ENCODE measurements at regions not wholly inside any gene's neighbourhood (a gene's known extent, or its start where the extent isn't known, plus 50 kb on each side); places are given as distances from the start of the nearest gene placed in this dataset.

GRCh38 chr20:11686195-11686594 lies 231.5 kb upstream of the BTBD3 start:
- Histone ChIP-seq H4K20me1 (ENCODE audit: insufficient read depth, low read length) (no peaks in the 10 kb centered on the region), H3K36me3 (ENCODE audit: control insufficient read depth, insufficient read depth, low read length) (no peaks in the 10 kb centered on the region), H3K23ac (ENCODE audit: low read depth, low read length) (0 out of 2 replicates have a peak overlapping the region, but pooled peaks have one; percentile 12), H2AK5ac (ENCODE audit: low read depth, low read length) (no peak overlapping the region), H3K56ac (ENCODE audit: extremely low read depth, insufficient read depth, low read length) (no peak overlapping the region), H3K4ac (ENCODE audit: low read depth, low read length) (no peak overlapping the region), H3K4me2 (ENCODE audit: low read depth, low read length) (no peak overlapping the region), H3K18ac (ENCODE audit: low read depth, low read length) (no peak overlapping the region), H3K9ac (ENCODE audit: low read depth, low read length) (no peak overlapping the region), H3K4me3 (ENCODE audit: insufficient read depth, low read depth, low read length) (no peak overlapping the region), H2AFZ (replicated peaks; ENCODE audit: low read length, poor library complexity) (peak overlapping the region; percentile 63), H2BK15ac (ENCODE audit: low read depth, low read length) (no peak overlapping the region), H3K14ac (replicated peaks; ENCODE audit: low read depth, low read length) (no peak overlapping the region), H2BK120ac (ENCODE audit: low read depth, low read length) (no peak overlapping the region), H3K4me1 (ENCODE audit: control insufficient read depth, insufficient read depth, low read length) (no peaks in the 10 kb centered on the region), H2BK5ac (ENCODE audit: low read depth, low read length, poor library complexity, severe bottlenecking) (no peak overlapping the region), H4K5ac (ENCODE audit: low read depth, low read length) (no peak overlapping the region), H4K91ac (ENCODE audit: insufficient read depth, low read depth, low read length) (no peak overlapping the region), H2AK9ac (replicated peaks; ENCODE audit: low read depth, low read length, poor library complexity) (no peak overlapping the region), H3K79me1 (ENCODE audit: low read depth in 1 of 2, low read length in 2 of 2) (no peaks in the 10 kb centered on the region), H2BK20ac (ENCODE audit: low read depth, low read length) (no peak overlapping the region), H4K8ac (ENCODE audit: low read depth in 2 of 2, low read length in 2 of 2) (no peak overlapping the region), H3K9me3 (ENCODE audit: control insufficient read depth, insufficient read depth, low read length) (no peaks in the 10 kb centered on the region), H3K27ac (ENCODE audit: insufficient read depth, low read length) (no peak overlapping the region), H3K9me1 (ENCODE audit: insufficient read depth, low read length) (no peaks in the 10 kb centered on the region), H3K27me3 (ENCODE audit: control insufficient read depth, insufficient read depth, low read length) (peaks cover 7% of the 10 kb centered on the region)
- TF ChIP-seq FOS (IDR thresholded peaks at IDR 0.05; ENCODE audit: low read depth, low read length) (no peak), RAD21 (IDR thresholded peaks at IDR 0.05; ENCODE audit: low read length) (no peak), CEBPB (IDR thresholded peaks at IDR 0.05; ENCODE audit: low read depth, low read length) (no peak), POLR2A (IDR thresholded peaks at IDR 0.05; ENCODE audit: low read depth, low read length) (no peak), SMC3 (IDR thresholded peaks at IDR 0.05; ENCODE audit: low read depth, low read length) (no peak)
- POLR2A ChIA-PET (ENCODE audit: unreplicated experiment): no interaction called here
- dilution Hi-C loops (cut with HindIII; ENCODE audit: low sequenced_read_pairs, unreplicated experiment): no loop called here
- BruUV-seq (replicated peaks): no TSS peak
- WGBS, 2 experiments (ENCODE audit: extremely low coverage in 2 of 2, insufficient read length in 1 of 2): no CpG with 5 or more reads among the region's 4 CpGs
- intact Hi-C loops (cut with micrococcal nuclease): loop anchor here (5.0 kb wide), 1 partner anchor 121 kb away; no protein-coding TSS in a partner anchor
- CTCF ChIA-PET: no interaction called here
- in situ Hi-C loops (cut with MboI; ENCODE audit: low sequenced_read_pairs): no loop called here
- ATAC-seq (ENCODE audit: low read depth): no peak
- no peak for DNase-seq
